ENCODE measurements at regions not wholly inside any gene's neighbourhood (a gene's known extent, or its start where the extent isn't known, plus 50 kb on each side); places are given as distances from the start of the nearest gene placed in this dataset.
"Not testable (repeated sequence)": the region's sequence is repeated elsewhere in the genome, so short reads cannot be mapped to it uniquely, and the experiment has no call there.

GRCh38 chr7:65613644-65614289 is 240.1 kb downstream of the ZNF92 start:
- not testable (repeated sequence) for DNase-seq (ENCODE audit: insufficient read length, low spot score); FAIRE-seq

GRCh38 chr7:65616111-65616510 is 242.5 kb downstream of the ZNF92 start:
- DNase-seq (ENCODE audit: insufficient read length, low spot score); FAIRE-seq: not testable (repeated sequence)

- DNase-seq (ENCODE audit: insufficient read length, low spot score); FAIRE-seq: not testable (repeated sequence)
These were observed 246.6 kb downstream of the ZNF92 start for GRCh38 chr7:65620216-65620615.

GRCh38 chr7:65621580-65622201 is 248.0 kb downstream of the ZNF92 start:
- peak; percentile 95 for FAIRE-seq

GRCh38 chr7:65631236-65631635 is 241.6 kb upstream of the VKORC1L1 start:
- not testable (repeated sequence) for FAIRE-seq; DNase-seq (ENCODE audit: insufficient read length, low spot score)

More at GRCh38 chr7:65621580-65622201, 248.0 kb downstream of the ZNF92 start:
- not testable (repeated sequence) for DNase-seq (ENCODE audit: insufficient read length, low spot score)

GRCh38 chr7:65633587-65634404 is 239.1 kb upstream of the VKORC1L1 start:
- not testable (repeated sequence) for FAIRE-seq

GRCh38 chr7:65638918-65639317 is 234.0 kb upstream of the VKORC1L1 start:
- FAIRE-seq; DNase-seq (ENCODE audit: insufficient read length, low spot score): not testable (repeated sequence)

More at GRCh38 chr7:65633587-65634404, 239.1 kb upstream of the VKORC1L1 start:
- DNase-seq (ENCODE audit: insufficient read length, low spot score): not testable (repeated sequence)

- FAIRE-seq; DNase-seq (ENCODE audit: insufficient read length, low spot score): not testable (repeated sequence)
These were observed 233.2 kb upstream of the VKORC1L1 start for GRCh38 chr7:65639717-65640116.

GRCh38 chr7:65643498-65643897 is 229.4 kb upstream of the VKORC1L1 start:
- not testable (repeated sequence) for FAIRE-seq; DNase-seq (ENCODE audit: insufficient read length, low spot score)

GRCh38 chr7:65647153-65647964 is 225.5 kb upstream of the VKORC1L1 start:
- FAIRE-seq; DNase-seq (ENCODE audit: insufficient read length, low spot score): not testable (repeated sequence)

- not testable (repeated sequence) for DNase-seq (ENCODE audit: insufficient read length, low spot score); FAIRE-seq
These were observed 221.7 kb upstream of the VKORC1L1 start for GRCh38 chr7:65651174-65651573.

- not testable (repeated sequence) for DNase-seq (ENCODE audit: insufficient read length, low spot score); FAIRE-seq
These were observed 220.9 kb upstream of the VKORC1L1 start for GRCh38 chr7:65651826-65652592.

- FAIRE-seq; DNase-seq (ENCODE audit: insufficient read length, low spot score): not testable (repeated sequence)
These were observed 220.2 kb upstream of the VKORC1L1 start for GRCh38 chr7:65652669-65653068.

GRCh38 chr7:65656494-65657188 is 216.2 kb upstream of the VKORC1L1 start:
- not testable (repeated sequence) for FAIRE-seq

GRCh38 chr7:65683362-65683761 is 189.5 kb upstream of the VKORC1L1 start:
- FAIRE-seq; DNase-seq (ENCODE audit: insufficient read length, low spot score): not testable (repeated sequence)

More at GRCh38 chr7:65656494-65657188, 216.2 kb upstream of the VKORC1L1 start:
- not testable (repeated sequence) for DNase-seq (ENCODE audit: insufficient read length, low spot score)

GRCh38 chr7:65699026-65699714 is 173.7 kb upstream of the VKORC1L1 start:
- not testable (repeated sequence) for FAIRE-seq; DNase-seq (ENCODE audit: insufficient read length, low spot score)

GRCh38 chr7:65699715-65700356 is 173.0 kb upstream of the VKORC1L1 start:
- FAIRE-seq; DNase-seq (ENCODE audit: insufficient read length, low spot score): not testable (repeated sequence)
